GM18870 (cell line): ENCODE measurements at regions not wholly inside any gene's neighbourhood (a gene's known extent, or its start where the extent isn't known, plus 50 kb on each side); places are given as distances from the start of the nearest gene placed in this dataset.
"Not testable (repeated sequence)": the region's sequence is repeated elsewhere in the genome, so short reads cannot be mapped to it uniquely, and the experiment has no call there.

Experiments used
- ATAC-seq: cut with Tn5 transposase; IDR thresholded peaks from one replicate; pipeline ENCODE4 v1.9.1; 2021; ENCODE audit warnings: moderate library complexity; ENCODE audit not compliant: unreplicated experiment

- ATAC-seq = no peak
Observed at GRCh38 chr7:34207810-34208209, 302.5 kb downstream of the BMPER start.

GRCh38 chr7:34208878-34209621 is 303.7 kb downstream of the BMPER start:
- ATAC-seq = no peak

GRCh38 chr7:34211018-34211417 is 305.7 kb downstream of the BMPER start:
- no peak for ATAC-seq

GRCh38 chr7:34217972-34218371 is 312.6 kb downstream of the BMPER start:
- ATAC-seq = no peak

GRCh38 chr7:34219153-34219718 is 313.9 kb downstream of the BMPER start:
- ATAC-seq = no peak

GRCh38 chr7:34220506-34221185 is 315.3 kb downstream of the BMPER start:
- ATAC-seq = no peak

GRCh38 chr7:34222316-34222715 is 317.0 kb downstream of the BMPER start:
- no peak for ATAC-seq

GRCh38 chr7:34222722-34223121 is 317.4 kb downstream of the BMPER start:
- ATAC-seq = no peak

GRCh38 chr7:34224281-34224680 is 318.9 kb downstream of the BMPER start:
- no peak for ATAC-seq

- ATAC-seq = no peak
Observed at GRCh38 chr7:34225193-34225592, 319.9 kb downstream of the BMPER start.

- ATAC-seq = no peak
Observed at GRCh38 chr7:34227525-34227924, 322.2 kb downstream of the BMPER start.

GRCh38 chr7:34235101-34235500 is 329.8 kb downstream of the BMPER start:
- ATAC-seq = not testable (repeated sequence)

GRCh38 chr7:34236057-34236456 is 330.7 kb downstream of the BMPER start:
- no peak for ATAC-seq

GRCh38 chr7:34236839-34237492 is 331.6 kb downstream of the BMPER start:
- no peak for ATAC-seq

- ATAC-seq = no peak
Observed at GRCh38 chr7:34237493-34237849, 332.1 kb downstream of the BMPER start.

- ATAC-seq = no peak
Observed at GRCh38 chr7:34240417-34240816, 335.1 kb downstream of the BMPER start.

GRCh38 chr7:34242391-34242790 is 337.1 kb downstream of the BMPER start:
- no peak for ATAC-seq

GRCh38 chr7:34245246-34245645 is 339.9 kb downstream of the BMPER start:
- no peak for ATAC-seq

- no peak for ATAC-seq
Observed at GRCh38 chr7:34247468-34247867, 342.1 kb downstream of the BMPER start.

GRCh38 chr7:34249192-34249591 is 343.9 kb downstream of the BMPER start:
- no peak for ATAC-seq

- ATAC-seq = no peak
Observed at GRCh38 chr7:34260279-34260678, 354.9 kb downstream of the BMPER start.

- no peak for ATAC-seq
Observed at GRCh38 chr7:34263168-34263567, 357.8 kb downstream of the BMPER start.
